HEK293 (cell line): ENCODE measurements at regions not wholly inside any gene's neighbourhood (a gene's known extent, or its start where the extent isn't known, plus 50 kb on each side); places are given as distances from the start of the nearest gene placed in this dataset.

Experiments
- CTCF ChIA-PET: fragments of 350-600 bp; formaldehyde crosslinking; extraction: SDS; loops from one replicate; lab custom pipeline; 2021; ENCODE audit warnings: antibody characterized with exemption; lab: Yijun Ruan, JAX
- POLR2A ChIA-PET: fragments of 300-600 bp; formaldehyde crosslinking; extraction: SDS; loops from one replicate; lab custom pipeline; 2020; ENCODE audit warnings: antibody characterized with exemption, inconsistent platforms; lab: Yijun Ruan, JAX
- H3K27ac ChIP-seq: fragments of 200-500 bp; sonication (Bioruptor generic); 2 replicates; pipeline ENCODE4 v1.5.1; 2014; ENCODE audit warnings: low read depth, low read length, control low read depth, inconsistent platforms; ENCODE audit errors: extremely low read depth
- H3K36me3 ChIP-seq, 2 experiments: fragments of 200-500 bp in 1 of 2; sonication (Bioruptor generic) in 1 of 2; 1 replicate in 1 of 2; 2 replicates in 1 of 2; pipeline ENCODE4 v1.5.1; 2014 to 2017; ENCODE audit warnings: inconsistent platforms in 2 of 2, low read length in 2 of 2; ENCODE audit not compliant: control insufficient read depth in 2 of 2, insufficient read depth in 1 of 2
- H3K4me1 ChIP-seq: fragments of 200-500 bp; sonication (Bioruptor generic); 2 replicates; pipeline ENCODE4 v1.5.1; 2014; ENCODE audit warnings: mild to moderate bottlenecking, low read length, inconsistent platforms; ENCODE audit not compliant: control insufficient read depth, insufficient read depth
- H3K4me3 ChIP-seq: 2 replicates; pipeline ENCODE4 v1.5.1; 2011; ENCODE audit warnings: low read depth, mild to moderate bottlenecking, control low read depth, low read length, moderate library complexity
- H3K9me3 ChIP-seq: fragments of 200-500 bp; sonication (Bioruptor generic); 2 replicates; pipeline ENCODE4 v1.5.1; 2014; ENCODE audit warnings: low read depth, low read length, inconsistent platforms; ENCODE audit not compliant: control insufficient read depth, insufficient read depth
- ATF2 ChIP-seq: fragments of 450-650 bp; formaldehyde crosslinking; IDR thresholded peaks from 2 replicates; pipeline ENCODE4 v1.5.1; 2016; ENCODE audit warnings: missing biosample characterization, missing genetic modification characterization, low read depth
- BCL11B ChIP-seq: fragments of 450-650 bp; formaldehyde crosslinking; IDR thresholded peaks from 2 replicates; pipeline ENCODE4 v1.5.1; 2016; ENCODE audit warnings: low read depth, missing biosample characterization, missing genetic modification characterization
- GLI2 ChIP-seq: fragments of 450-650 bp; formaldehyde crosslinking; IDR thresholded peaks from 2 replicates; pipeline ENCODE4; 2017; ENCODE audit warnings: missing biosample characterization, missing genetic modification characterization, low read depth, borderline replicate concordance
- GLI4 ChIP-seq: fragments of 450-650 bp; formaldehyde crosslinking; IDR thresholded peaks from 2 replicates; pipeline ENCODE4 v1.5.1; 2016; ENCODE audit warnings: missing biosample characterization, missing genetic modification characterization
- HOXD13 ChIP-seq: sonication (generic); formaldehyde crosslinking; IDR thresholded peaks from 2 replicates; pipeline ENCODE4 v1.8.0; 2022; ENCODE audit warnings: missing genetic modification reagents, borderline replicate concordance
- KLF16 ChIP-seq: fragments of 450-650 bp; formaldehyde crosslinking; IDR thresholded peaks from 2 replicates; pipeline ENCODE4 v1.5.1; 2017; ENCODE audit warnings: missing biosample characterization, missing genetic modification characterization
- KLF8 ChIP-seq: fragments of 450-650 bp; formaldehyde crosslinking; IDR thresholded peaks from 2 replicates; pipeline ENCODE4 v1.5.1; 2016; ENCODE audit warnings: missing biosample characterization, missing genetic modification characterization
- MZF1 ChIP-seq: fragments of 450-650 bp; formaldehyde crosslinking; IDR thresholded peaks from 2 replicates; pipeline ENCODE4 v1.5.1; 2017; ENCODE audit warnings: missing biosample characterization, missing genetic modification characterization, borderline replicate concordance
- PRDM4 ChIP-seq: fragments of 450-650 bp; formaldehyde crosslinking; IDR thresholded peaks from 2 replicates; pipeline ENCODE4 v1.5.1; 2017; ENCODE audit warnings: missing biosample characterization, missing genetic modification characterization
- RBAK ChIP-seq: fragments of 450-650 bp; formaldehyde crosslinking; IDR thresholded peaks from 2 replicates; pipeline ENCODE4 v1.5.1; 2016; ENCODE audit warnings: missing biosample characterization, missing genetic modification characterization
- TSHZ1 ChIP-seq: fragments of 450-650 bp; formaldehyde crosslinking; IDR thresholded peaks from 2 replicates; pipeline ENCODE4 v1.5.1; 2016; ENCODE audit warnings: missing biosample characterization, missing genetic modification characterization, borderline replicate concordance
- ZBTB49 ChIP-seq: fragments of 450-650 bp; formaldehyde crosslinking; IDR thresholded peaks from 2 replicates; pipeline ENCODE4 v1.5.1; 2016; ENCODE audit warnings: missing biosample characterization, missing genetic modification characterization, low read depth
- ZFP3 ChIP-seq: fragments of 450-650 bp; formaldehyde crosslinking; IDR thresholded peaks from 2 replicates; pipeline ENCODE4 v1.5.1; 2016; ENCODE audit warnings: low read depth, missing biosample characterization, missing genetic modification characterization
- ZNF121 ChIP-seq: fragments of 450-650 bp; formaldehyde crosslinking; IDR thresholded peaks from 2 replicates; pipeline ENCODE4 v1.5.1; 2016; ENCODE audit warnings: missing biosample characterization, missing genetic modification characterization
- ZNF221 ChIP-seq: fragments of 450-650 bp; formaldehyde crosslinking; IDR thresholded peaks from 2 replicates; pipeline ENCODE4 v1.5.1; 2017; ENCODE audit warnings: missing biosample characterization, missing genetic modification characterization, borderline replicate concordance
- ZNF292 ChIP-seq: fragments of 450-650 bp; formaldehyde crosslinking; IDR thresholded peaks from 2 replicates; pipeline ENCODE4 v1.5.1; 2016; ENCODE audit warnings: low read depth, missing biosample characterization, missing genetic modification characterization, borderline replicate concordance
- ZNF366 ChIP-seq: fragments of 450-650 bp; formaldehyde crosslinking; conservative IDR thresholded peaks from 2 replicates; pipeline ENCODE4 v1.5.1; 2016; ENCODE audit warnings: missing biosample characterization, missing genetic modification characterization
- ZNF37A ChIP-seq: fragments of 450-650 bp; IDR thresholded peaks from 2 replicates; pipeline ENCODE4 v1.5.1; 2018; ENCODE audit warnings: missing biosample characterization, missing genetic modification characterization
- ZNF514 ChIP-seq: fragments of 450-650 bp; formaldehyde crosslinking; IDR thresholded peaks from 2 replicates; pipeline ENCODE4 v1.5.1; 2016; ENCODE audit warnings: missing biosample characterization, missing genetic modification characterization
- ZNF549 ChIP-seq: fragments of 450-650 bp; IDR thresholded peaks from 2 replicates; pipeline ENCODE4 v1.5.1; 2018; ENCODE audit warnings: missing biosample characterization, missing genetic modification characterization, mild to moderate bottlenecking, inconsistent platforms, moderate library complexity
- ZNF571 ChIP-seq: fragments of 450-650 bp; formaldehyde crosslinking; IDR thresholded peaks from 2 replicates; pipeline ENCODE4 v1.5.0; 2017; ENCODE audit warnings: missing biosample characterization, missing genetic modification characterization
- ZNF645 ChIP-seq: fragments of 450-650 bp; formaldehyde crosslinking; IDR thresholded peaks from 2 replicates; pipeline ENCODE4; 2016; ENCODE audit warnings: missing biosample characterization, missing genetic modification characterization
- TF ChIP-seq, protein P1 (sequence below): fragments of 450-650 bp; formaldehyde crosslinking; IDR thresholded peaks from 2 replicates; pipeline ENCODE4 v1.5.1; 2016; ENCODE audit warnings: missing biosample characterization, missing genetic modification characterization

- CTCF ChIA-PET, result no interaction called here
- no peaks in the 10 kb centered on the region for H3K4me1 ChIP-seq
- no peaks in the 10 kb centered on the region for H3K9me3 ChIP-seq
- no peak overlapping the region for H3K4me3 ChIP-seq
- POLR2A ChIA-PET, result no interaction called here
- H3K27ac ChIP-seq, result no peak overlapping the region
- TF ChIP-seq HOXD13, result no peak
- TF ChIP-seq ZNF549 (tag by site-specific recombination), result no peak
- TF ChIP-seq ZNF292 (tag by site-specific recombination), result no peak
- TF ChIP-seq ZNF366, result no peak
- TF ChIP-seq MZF1 (tag by site-specific recombination), result no peak
- TF ChIP-seq TSHZ1, result no peak
- no peak for TF ChIP-seq ZBTB49 (tag by site-specific recombination)
- TF ChIP-seq BCL11B, result no peak
- TF ChIP-seq ZNF37A (tag by site-specific recombination), result no peak
- TF ChIP-seq ZNF121, result no peak
- no peak for TF ChIP-seq KLF8
- no peak for TF ChIP-seq ZFP3 (tag by site-specific recombination)
- no peak for TF ChIP-seq GLI4 (tag by site-specific recombination)
- TF ChIP-seq, protein P1, sequence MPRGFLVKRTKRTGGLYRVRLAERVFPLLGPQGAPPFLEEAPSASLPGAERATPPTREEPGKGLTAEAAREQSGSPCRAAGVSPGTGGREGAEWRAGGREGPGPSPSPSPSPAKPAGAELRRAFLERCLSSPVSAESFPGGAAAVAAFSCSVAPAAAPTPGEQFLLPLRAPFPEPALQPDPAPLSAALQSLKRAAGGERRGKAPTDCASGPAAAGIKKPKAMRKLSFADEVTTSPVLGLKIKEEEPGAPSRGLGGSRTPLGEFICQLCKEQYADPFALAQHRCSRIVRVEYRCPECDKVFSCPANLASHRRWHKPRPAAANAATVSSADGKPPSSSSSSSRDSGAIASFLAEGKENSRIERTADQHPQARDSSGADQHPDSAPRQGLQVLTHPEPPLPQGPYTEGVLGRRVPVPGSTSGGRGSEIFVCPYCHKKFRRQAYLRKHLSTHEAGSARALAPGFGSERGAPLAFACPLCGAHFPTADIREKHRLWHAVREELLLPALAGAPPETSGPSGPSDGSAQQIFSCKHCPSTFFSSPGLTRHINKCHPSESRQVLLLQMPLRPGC (tag by site-specific recombination), result no peak
- TF ChIP-seq ZNF645, result no peak
- H3K36me3 ChIP-seq, result no peaks in the 10 kb centered on the region
Observed at GRCh38 chr3:118436697-118437262, 597.9 kb downstream of the IGSF11 start.

- no peaks in the 10 kb centered on the region for H3K4me1 ChIP-seq
- TF ChIP-seq KLF16 (tag by site-specific recombination) (no peak), GLI2 (tag by site-specific recombination) (no peak), RBAK (tag by site-specific recombination) (no peak), ZNF514 (no peak), ATF2 (tag by site-specific recombination) (no peak), PRDM4 (tag by site-specific recombination) (no peak), ZNF571 (tag by site-specific recombination) (no peak), ZNF221 (tag by site-specific recombination) (no peak)
- no peak overlapping the region for H3K4me3 ChIP-seq
- no peaks in the 10 kb centered on the region for H3K36me3 ChIP-seq
- H3K27ac ChIP-seq, result no peak overlapping the region
- ChIA-PET CTCF (no interaction called here), POLR2A (no interaction called here)
- H3K9me3 ChIP-seq, result no peaks in the 10 kb centered on the region
Observed at GRCh38 chr3:118445036-118445435, 589.6 kb downstream of the IGSF11 start.
